GM12878 (cell line): ENCODE measurements at regions not wholly inside any gene's neighbourhood (a gene's known extent, or its start where the extent isn't known, plus 50 kb on each side); places are given as distances from the start of the nearest gene placed in this dataset.

Experiments used
- ATAC-seq: fragments of 200-7000 bp; cut with Tn5 transposase; 3 replicates; pipeline ENCODE4 v1.9.1; 2020; ENCODE audit warnings: mild to moderate bottlenecking, moderate library complexity
- BruUV-seq: library from RNA; stranded (reverse); fragments of 400-500 nt; replicated peaks from 2 replicates; lab custom pipeline; 2021; lab: Mats Ljungman, UMichigan
- CTCF ChIA-PET: fragments of 300-600 bp; sonication (Branson Sonifier 250); formaldehyde crosslinking; extraction: SDS; loops from one replicate; lab custom pipeline; 2021; ENCODE audit warnings: inconsistent platforms; lab: Yijun Ruan, JAX
- POLR2A ChIA-PET: fragments of 350-600 bp; formaldehyde crosslinking; extraction: SDS; loops from one replicate; lab custom pipeline; 2021; ENCODE audit warnings: inconsistent platforms; lab: Charles Lee
- RAD21 ChIA-PET: fragments of 300-600 bp; sonication (Branson Sonifier 250); formaldehyde crosslinking; loops from one replicate; lab custom pipeline; 2023; ENCODE audit warnings: antibody characterized with exemption; ENCODE audit not compliant: unreplicated experiment; lab: Charles Lee
- SMC1A ChIA-PET: fragments of 300-600 bp; sonication (Branson Sonifier 250); formaldehyde crosslinking; loops from one replicate; lab custom pipeline; 2023; ENCODE audit not compliant: unreplicated experiment, uncharacterized antibody; lab: Charles Lee
- DNase-seq: peaks from one replicate; pipeline ENCODE4 v3.0.0-alpha.2; 2011; ENCODE audit warnings: low read depth, low spot score
- FAIRE-seq: peaks from 3 replicates; lab custom pipeline; 2011; peaks lifted over from hg19 to GRCh38; lab: Jason Lieb, UNC
- H2AFZ ChIP-seq: 2 replicates; pipeline ENCODE4 v1.6.0; 2011; ENCODE audit warnings: low read depth, low read length, control low read depth; ENCODE audit not compliant: control insufficient read depth
- H3K27ac ChIP-seq: 2 replicates; pipeline ENCODE4 v1.5.1; 2011; ENCODE audit warnings: control low read depth; ENCODE audit not compliant: control insufficient read depth, insufficient read depth
- H3K27me3 ChIP-seq, 2 experiments: replicated peaks in 1 of 2; 2 replicates each; pipeline versions ENCODE4 v1.6.0 to v1.6.1; 2011; ENCODE audit warnings: low read length in 1 of 2; ENCODE audit not compliant: control insufficient read depth in 2 of 2, insufficient read depth in 2 of 2
- H3K36me3 ChIP-seq, 2 experiments: 2 replicates each; pipeline ENCODE4 v1.5.1; 2011; ENCODE audit warnings: low read length in 1 of 2; ENCODE audit not compliant: control insufficient read depth in 2 of 2, insufficient read depth in 2 of 2
- H3K4me1 ChIP-seq: 2 replicates; pipeline ENCODE4 v1.6.1; 2011; ENCODE audit warnings: mild to moderate bottlenecking, low read length, moderate library complexity, mixed read lengths; ENCODE audit not compliant: control insufficient read depth, insufficient read depth
- H3K4me2 ChIP-seq: 2 replicates; pipeline ENCODE4 v1.6.0; 2011; ENCODE audit warnings: control low read depth; ENCODE audit not compliant: control insufficient read depth, insufficient read depth
- H3K4me3 ChIP-seq: fragments of 200-600 bp; sonication (generic); 2 replicates; pipeline ENCODE4 v1.5.1; 2016
- H3K79me2 ChIP-seq: 2 replicates; pipeline ENCODE4 v1.6.0; 2011; ENCODE audit warnings: low read length; ENCODE audit not compliant: control insufficient read depth, insufficient read depth
- H3K9ac ChIP-seq: 2 replicates; pipeline ENCODE4 v1.8.0; 2011; ENCODE audit warnings: low read length, control low read depth, mixed read lengths; ENCODE audit not compliant: control insufficient read depth, insufficient read depth
- H3K9me3 ChIP-seq: replicated peaks from 3 replicates; pipeline ENCODE4 v1.5.1; 2011; ENCODE audit warnings: mild to moderate bottlenecking, low read length; ENCODE audit not compliant: control insufficient read depth, insufficient read depth
- H4K20me1 ChIP-seq: 2 replicates; pipeline ENCODE4 v1.6.0; 2011; ENCODE audit not compliant: control insufficient read depth, insufficient read depth
- CEBPB ChIP-seq, 2 experiments: fragments of 150-350 bp in 1 of 2; IDR thresholded peaks; 2 replicates each; pipeline ENCODE4 v1.6.1; 2012 to 2014; ENCODE audit warnings: low read depth in 2 of 2, low read length in 2 of 2, borderline replicate concordance in 1 of 2, inconsistent platforms in 1 of 2
- HDAC6 ChIP-seq: fragments of 200-600 bp; sonication (generic); IDR thresholded peaks from one replicate; pipeline ENCODE4 v1.8.0; 2017; ENCODE audit warnings: antibody characterized with exemption; ENCODE audit not compliant: unreplicated experiment
- HDGF ChIP-seq: fragments of 450-650 bp; IDR thresholded peaks from 2 replicates; pipeline ENCODE4 v1.6.1; 2016; ENCODE audit warnings: antibody characterized with exemption
- JUND ChIP-seq: IDR thresholded peaks from 2 replicates; pipeline ENCODE4 v1.6.1; 2012; ENCODE audit warnings: low read depth, mild to moderate bottlenecking, low read length, improper control_type of control experiment, moderate library complexity
- KAT2A ChIP-seq: conservative IDR thresholded peaks from 2 replicates; pipeline ENCODE4 v1.6.1; 2011; ENCODE audit warnings: low read depth, low read length; ENCODE audit not compliant: control insufficient read depth
- NKRF ChIP-seq: fragments of 450-650 bp; conservative IDR thresholded peaks from 2 replicates; pipeline ENCODE4 v1.6.1; 2017; ENCODE audit warnings: mild to moderate bottlenecking, moderate library complexity
- PAX5 ChIP-seq: IDR thresholded peaks from 2 replicates; pipeline ENCODE4 v1.6.1; 2011; ENCODE audit warnings: low read depth, low read length, borderline replicate concordance
- PBX3 ChIP-seq: IDR thresholded peaks from 2 replicates; pipeline ENCODE4 v1.6.1; 2011; ENCODE audit warnings: mild to moderate bottlenecking, low read depth, low read length, moderate library complexity; ENCODE audit not compliant: insufficient replicate concordance
- RAD21 ChIP-seq: IDR thresholded peaks from 2 replicates; pipeline ENCODE4 v1.6.1; 2011; ENCODE audit warnings: mild to moderate bottlenecking, low read depth, low read length, moderate library complexity; ENCODE audit not compliant: insufficient read depth
- RAD51 ChIP-seq: fragments of 450-650 bp; IDR thresholded peaks from 2 replicates; pipeline ENCODE4 v1.6.1; 2016; ENCODE audit warnings: moderate library complexity, mild to moderate bottlenecking, inconsistent platforms
- RB1 ChIP-seq: fragments of 450-650 bp; formaldehyde crosslinking; IDR thresholded peaks from 2 replicates; pipeline ENCODE4 v1.6.1; 2017; ENCODE audit warnings: mild to moderate bottlenecking, borderline replicate concordance
- SKIL ChIP-seq: fragments of 450-650 bp; IDR thresholded peaks from 2 replicates; pipeline ENCODE4 v1.6.1; 2017; ENCODE audit warnings: mild to moderate bottlenecking, low read depth, inconsistent platforms; ENCODE audit not compliant: poor library complexity, severe bottlenecking
- TAF1 ChIP-seq: IDR thresholded peaks from 2 replicates; pipeline ENCODE4 v1.6.1; 2011; ENCODE audit warnings: mild to moderate bottlenecking, low read depth, low read length, borderline replicate concordance
- YBX1 ChIP-seq: fragments of 450-650 bp; IDR thresholded peaks from 2 replicates; pipeline ENCODE4 v1.6.1; 2016; ENCODE audit warnings: antibody characterized with exemption
- YY1 ChIP-seq: IDR thresholded peaks from 2 replicates; pipeline ENCODE4 v1.6.1; 2011; ENCODE audit warnings: low read depth, mild to moderate bottlenecking, low read length
- ZNF592 ChIP-seq: fragments of 450-650 bp; IDR thresholded peaks from 2 replicates; pipeline ENCODE4 v1.6.1; 2017; ENCODE audit warnings: mild to moderate bottlenecking, moderate library complexity
- WGBS: methylation state at CpG from one replicate; pipeline ENCODE4 v1.1.6; 2016; ENCODE audit warnings: low lambda C conversion rate; ENCODE audit not compliant: insufficient replicate concordance, insufficient coverage; ENCODE audit errors: missing lambda C conversion rate; 5-methylcytosine and 5-hydroxymethylcytosine counted together
- in situ Hi-C: fragments of 300-500 bp; cut with MboI; formaldehyde crosslinking; loops from 9 replicates; pipeline ENCODE4 v1.14.3; 2018; ENCODE audit warnings: mixed read lengths
- intact Hi-C: fragments of 100-400 bp; cut with micrococcal nuclease; formaldehyde crosslinking; loops from one replicate; pipeline ENCODE4 v1.14.2; 2022; ENCODE audit not compliant: unreplicated experiment

GRCh38 chr2:37481244-37481643 is 136.8 kb downstream of the QPCT start:
- BruUV-seq, result no TSS peak
- Histone ChIP-seq H3K9me3 (peaks cover 2% of the 10 kb centered on the region; the same call in 1 of the 3 replicates), H3K4me2 (no peak overlapping the region), H3K36me3 (no peaks in the 10 kb centered on the region), H2AFZ (no peak overlapping the region), H3K9ac (no peak overlapping the region), H3K79me2 (no peaks in the 10 kb centered on the region), H4K20me1 (no peaks in the 10 kb centered on the region), H3K4me1 (no peaks in the 10 kb centered on the region), H3K27me3 (no peaks in the 10 kb centered on the region), H3K4me3 (no peak overlapping the region), H3K27ac (no peak overlapping the region)
- no peak for ATAC-seq
- POLR2A ChIA-PET, result no interaction called here
- RAD21 ChIA-PET, result interaction anchor here (0.7 kb wide), 1 partner anchor 46 kb away, joined by 5 read pairs; no protein-coding TSS in a partner anchor
- no peak for TF ChIP-seq ZNF592
- no peak for TF ChIP-seq KAT2A
- no peak for TF ChIP-seq YBX1
- no peak for TF ChIP-seq YY1
- no peak for TF ChIP-seq JUND
- TF ChIP-seq HDAC6, result no peak
- no peak for TF ChIP-seq PBX3
- no peak for TF ChIP-seq HDGF
- no peak for TF ChIP-seq TAF1
- TF ChIP-seq CEBPB (IDR thresholded peaks at IDR 0.05; ENCODE audit: borderline replicate concordance in 1 of 2, low read depth in 2 of 2, low read length in 2 of 2), result no peak
- no peak for TF ChIP-seq RAD51
- no peak for TF ChIP-seq NKRF
- TF ChIP-seq RAD21, result no peak
- TF ChIP-seq SKIL, result no peak
- no peak for TF ChIP-seq RB1
- TF ChIP-seq PAX5, result no peak
- CTCF ChIA-PET, result interaction anchor here (1.4 to 1.6 kb wide), 2 partner anchors 8 to 15 kb away, joined by 6 to 8 read pairs; no protein-coding TSS in a partner anchor
- SMC1A ChIA-PET, result interaction anchor here (1.9 kb wide), 1 partner anchor 8 kb away, joined by 7 read pairs; no protein-coding TSS in a partner anchor
- 94% methylated on average over 2 of the region's 2 CpGs for WGBS
- intact Hi-C loops, result no loop called here
- in situ Hi-C loops, result no loop called here
- no peak for FAIRE-seq
- no peak for DNase-seq
